Activated CD4-positive, CD25-positive, alpha-beta regulatory T cell treated with anti-CD3 and anti-CD28 coated beads, Interleukin-2, amount 50 U/mL, for 24 hours (primary cell): ENCODE measurements at regions not wholly inside any gene's neighbourhood (a gene's known extent, or its start where the extent isn't known, plus 50 kb on each side); places are given as distances from the start of the nearest gene placed in this dataset.

Experiments used
- ATAC-seq, 2 donors: fragments of 150-1000 bp; cut with Tn5 transposase; one replicate each; pipeline ENCODE4 v1.10.0; 2021; ENCODE audit warnings: mild to moderate bottlenecking in 1 of 2, moderate library complexity in 1 of 2

DNA sequence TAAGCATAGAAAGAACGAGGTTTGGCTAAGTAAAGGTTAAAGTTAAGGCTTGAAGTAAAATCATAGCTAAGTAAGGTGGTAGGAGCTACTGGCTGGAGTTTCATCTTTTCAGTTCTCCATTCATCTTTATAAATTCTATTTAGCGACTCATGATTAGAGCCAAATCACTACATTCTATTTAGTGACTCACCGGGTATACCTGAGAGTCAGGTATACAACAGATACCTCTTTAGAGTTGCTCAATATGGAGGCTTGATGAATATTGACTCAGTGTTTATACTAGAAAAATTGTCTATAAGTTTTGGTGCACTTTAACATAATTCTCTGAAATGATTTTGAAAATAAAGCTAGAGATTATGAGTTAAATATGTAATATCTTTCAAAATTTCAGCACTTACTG, 328.8 kb upstream of the GRM7 start:
- no peak for ATAC-seq

DNA sequence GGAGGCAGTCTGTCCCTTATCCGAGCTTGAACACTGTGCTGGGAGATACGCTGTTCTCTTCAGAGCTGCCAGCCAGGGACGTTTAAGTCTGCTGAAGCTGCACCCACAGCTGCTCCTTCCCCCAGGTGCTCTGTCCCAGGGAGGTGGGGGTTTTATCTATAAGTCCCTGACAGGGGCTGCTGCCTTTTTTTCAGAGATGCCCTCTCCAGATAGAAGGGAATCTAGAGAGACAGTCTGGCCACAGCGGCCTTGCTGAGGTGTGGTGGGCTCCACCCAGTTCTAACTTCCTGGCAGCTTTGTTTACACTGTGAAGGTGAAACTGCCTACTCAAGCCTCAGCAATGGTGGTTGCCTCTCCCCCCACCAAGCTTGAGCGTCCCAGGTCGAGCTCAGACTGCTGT, 319.9 kb upstream of the GRM7 start:
- no peak for ATAC-seq

DNA sequence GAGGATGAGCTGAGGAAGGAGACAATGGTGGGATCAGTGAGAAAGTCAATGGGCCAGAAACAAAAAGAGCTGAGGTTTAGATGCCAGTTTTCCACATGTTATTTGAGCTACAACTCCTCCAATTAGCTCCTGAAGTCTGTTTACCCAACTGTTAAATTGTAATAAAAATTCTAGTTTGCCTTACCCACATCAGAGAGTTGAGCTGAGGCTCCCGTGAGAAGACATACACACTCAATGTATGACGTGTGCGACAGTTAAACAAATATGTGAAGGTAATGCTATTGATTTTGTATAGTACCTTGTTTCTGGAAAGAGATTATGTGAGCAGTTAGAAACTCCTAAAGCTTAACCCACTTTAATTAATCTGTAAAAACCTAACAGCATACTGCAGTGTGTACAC, 318.1 kb upstream of the GRM7 start:
- ATAC-seq = no peak

DNA sequence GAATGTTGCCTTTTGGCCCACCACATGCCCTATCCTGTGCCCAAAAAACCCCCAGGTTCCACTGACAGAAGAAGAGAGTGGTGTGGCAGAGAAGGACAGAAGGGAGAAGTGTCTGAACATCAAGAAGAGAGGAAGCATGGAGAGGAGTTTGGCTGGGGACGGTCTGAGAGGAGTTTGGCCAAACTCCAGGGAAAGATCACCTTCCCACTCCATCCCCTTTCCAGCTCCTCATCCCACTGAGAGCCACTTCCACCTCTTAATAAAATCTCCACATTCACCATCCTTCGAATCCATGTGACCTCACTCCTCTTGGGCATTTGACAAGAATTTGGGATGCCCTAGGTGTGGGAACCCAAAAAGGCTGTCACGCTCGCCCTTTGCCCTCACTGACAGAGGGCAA, 311.6 kb upstream of the GRM7 start:
- ATAC-seq = no peak

DNA sequence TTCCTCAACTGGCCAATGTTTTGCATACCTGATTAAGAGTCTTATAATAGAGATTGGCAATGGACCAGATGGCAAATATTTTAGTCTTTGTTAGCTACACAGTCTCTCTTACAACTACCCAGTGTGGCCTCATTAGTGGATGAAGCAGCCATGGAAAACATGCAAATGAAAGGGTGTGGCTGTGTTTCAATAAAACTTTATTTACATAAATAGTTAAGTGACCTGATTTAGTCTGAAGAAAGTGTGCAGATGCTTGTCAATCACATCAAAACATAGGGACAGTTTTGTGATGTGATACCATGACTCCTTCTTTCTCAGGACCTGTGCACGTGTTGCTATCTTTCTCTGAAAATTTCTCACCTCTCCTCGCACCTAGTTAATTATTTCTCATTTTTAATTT, 309.8 kb upstream of the GRM7 start:
- ATAC-seq = no peak

DNA sequence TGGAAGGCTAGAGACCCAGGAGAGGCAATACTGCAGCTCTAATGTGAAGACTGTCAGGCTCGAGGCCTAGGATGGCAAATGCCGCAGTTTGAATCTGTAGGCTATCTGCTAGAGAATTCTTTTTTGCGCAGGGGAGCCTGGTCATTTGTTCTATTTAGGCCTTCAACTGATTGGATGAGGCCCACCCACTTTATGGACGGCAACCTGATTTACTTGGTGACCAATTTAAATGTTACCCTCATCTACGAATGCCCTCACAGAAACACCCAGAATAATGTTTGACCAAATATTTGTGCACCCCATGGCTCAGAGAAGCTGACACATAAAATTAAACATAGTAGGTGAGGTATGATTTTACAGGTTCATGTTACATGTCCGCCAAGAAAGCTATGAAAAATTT, 300.7 kb upstream of the GRM7 start:
- no peak for ATAC-seq

DNA sequence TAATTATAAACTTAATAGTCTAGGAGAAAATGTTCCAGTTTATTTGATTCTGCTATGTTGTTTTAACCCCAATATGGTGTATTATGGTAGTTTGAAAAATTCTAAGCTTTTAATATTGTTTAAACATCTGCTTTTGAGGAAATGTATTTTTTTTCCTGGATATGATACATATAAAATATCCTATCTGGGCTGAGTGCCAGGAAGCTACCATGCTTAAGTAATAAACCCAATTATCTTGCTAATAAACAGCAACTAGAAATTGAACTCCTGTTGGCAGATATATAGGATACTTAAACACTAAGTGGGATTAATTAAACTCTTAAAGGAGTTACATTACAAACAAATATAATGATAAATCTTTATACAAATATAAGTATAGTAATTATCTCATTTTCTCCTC, 293.7 kb upstream of the GRM7 start:
- no peak for ATAC-seq

DNA sequence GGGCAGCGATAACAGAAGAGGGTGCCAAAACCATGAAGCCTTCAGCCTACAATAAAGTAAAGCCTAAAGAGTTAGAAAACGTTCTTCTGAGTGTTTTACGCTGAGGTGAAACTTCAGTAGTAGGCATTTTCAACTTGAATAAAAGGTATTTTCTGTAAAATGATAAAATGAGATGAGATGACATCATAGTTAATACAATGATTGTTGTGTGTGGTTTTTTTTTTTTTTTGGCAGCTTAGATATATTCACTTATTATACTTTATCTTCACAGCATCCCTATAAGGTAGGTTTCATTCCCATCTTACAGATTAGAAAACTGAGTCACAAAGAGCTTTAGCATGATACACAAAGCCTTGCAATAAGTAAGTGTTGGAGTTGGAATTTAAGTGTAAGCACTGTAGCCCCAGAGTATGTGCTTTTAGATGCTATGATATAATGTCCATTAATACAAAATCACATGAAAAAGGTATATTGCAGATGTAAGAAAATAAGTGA, 291.9 kb upstream of the GRM7 start:
- no peak for ATAC-seq

DNA sequence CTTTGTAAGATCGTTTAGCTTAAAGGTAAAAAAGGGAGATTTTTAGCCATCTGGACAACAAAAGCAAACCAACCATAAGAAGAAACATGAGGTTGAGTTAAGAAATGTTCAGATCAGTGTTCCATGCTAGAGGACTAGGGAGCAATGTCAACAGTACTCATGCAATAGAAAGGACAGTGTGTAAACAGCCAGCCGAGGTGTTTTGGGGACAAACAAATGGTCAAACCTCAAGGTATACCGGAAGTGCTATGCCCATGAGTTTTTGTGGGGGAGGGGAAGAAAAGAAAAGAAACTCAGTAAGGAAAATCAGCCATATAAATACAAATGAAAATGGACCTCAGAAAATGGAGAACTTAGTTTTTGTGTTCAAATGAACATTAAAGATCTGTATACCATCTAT, 289.5 kb upstream of the GRM7 start:
- ATAC-seq = no peak

DNA sequence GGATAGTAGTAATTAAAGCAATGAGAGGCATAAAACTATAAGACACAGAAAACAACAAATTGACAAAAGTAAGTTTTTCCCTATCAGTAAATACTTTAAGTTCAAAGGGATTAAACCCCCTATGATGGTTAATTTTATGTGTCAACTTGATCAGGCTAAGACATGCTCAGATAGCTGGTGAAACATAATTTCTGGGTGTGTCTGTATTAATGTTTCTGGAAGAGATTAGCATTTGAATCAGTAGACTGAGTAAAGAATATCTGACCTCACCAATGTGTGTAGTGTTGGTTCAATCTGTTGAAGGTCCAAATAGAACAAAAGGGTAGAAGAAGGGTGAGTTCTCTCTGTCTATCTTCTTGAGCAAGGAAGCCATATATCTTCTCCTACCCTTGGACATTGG, 283.3 kb upstream of the GRM7 start:
- no peak for ATAC-seq

DNA sequence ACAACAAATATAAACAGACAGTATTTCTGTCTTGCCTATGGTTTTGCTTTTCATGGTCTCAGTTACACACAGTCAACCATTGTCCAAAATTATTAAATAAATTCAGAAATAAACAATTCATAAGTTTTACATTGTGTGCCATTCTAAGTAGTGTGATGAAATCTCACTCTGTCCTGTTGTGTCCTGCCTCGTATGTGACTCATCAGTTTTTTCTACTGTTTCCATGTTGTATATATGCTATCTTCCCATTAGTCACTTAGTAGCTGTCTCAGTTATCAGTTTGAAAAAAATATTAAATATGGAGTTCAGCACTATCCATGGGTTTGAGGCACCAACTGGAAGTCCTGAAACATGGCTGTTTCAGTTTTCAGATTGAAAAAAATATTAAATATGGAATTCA, 282.4 kb upstream of the GRM7 start:
- no peak for ATAC-seq

DNA sequence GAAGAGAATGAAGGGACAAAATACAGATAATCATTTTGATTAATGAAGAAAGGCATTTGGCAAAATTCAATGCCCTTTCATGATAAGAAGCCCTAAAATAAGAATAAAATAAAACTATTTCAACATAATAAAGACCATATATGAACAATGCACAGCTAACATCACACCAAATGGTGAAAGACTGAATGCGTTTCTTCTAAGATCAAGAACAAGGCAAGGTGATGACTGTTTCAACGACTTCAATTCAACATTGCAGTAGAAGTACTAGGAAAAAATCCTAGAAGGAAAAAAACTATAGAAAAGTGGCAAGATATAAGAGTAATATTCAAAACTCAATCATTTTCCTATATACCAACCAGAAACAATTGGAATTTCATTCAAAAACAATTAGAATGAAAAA, 280.1 kb upstream of the GRM7 start:
- no peak for ATAC-seq

DNA sequence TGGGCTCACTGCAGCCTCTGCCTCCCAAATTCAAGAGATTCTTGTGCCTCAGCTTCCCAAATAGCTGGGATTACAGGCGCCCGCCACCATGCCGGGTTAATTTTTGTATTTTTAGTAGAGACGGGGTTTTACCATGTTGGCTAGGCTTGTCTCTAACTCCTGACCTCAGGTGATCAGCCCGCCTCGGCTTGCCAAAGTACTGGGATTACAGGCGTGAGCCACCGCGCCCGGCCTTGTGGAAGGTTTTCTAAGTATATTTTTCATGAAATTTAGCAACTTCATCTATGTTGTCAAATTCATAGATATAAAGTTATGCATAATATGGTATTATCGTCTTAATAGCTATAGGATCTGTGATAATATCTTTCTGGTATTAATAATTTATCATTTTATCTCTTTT, 275.6 kb upstream of the GRM7 start:
- ATAC-seq = no peak

DNA sequence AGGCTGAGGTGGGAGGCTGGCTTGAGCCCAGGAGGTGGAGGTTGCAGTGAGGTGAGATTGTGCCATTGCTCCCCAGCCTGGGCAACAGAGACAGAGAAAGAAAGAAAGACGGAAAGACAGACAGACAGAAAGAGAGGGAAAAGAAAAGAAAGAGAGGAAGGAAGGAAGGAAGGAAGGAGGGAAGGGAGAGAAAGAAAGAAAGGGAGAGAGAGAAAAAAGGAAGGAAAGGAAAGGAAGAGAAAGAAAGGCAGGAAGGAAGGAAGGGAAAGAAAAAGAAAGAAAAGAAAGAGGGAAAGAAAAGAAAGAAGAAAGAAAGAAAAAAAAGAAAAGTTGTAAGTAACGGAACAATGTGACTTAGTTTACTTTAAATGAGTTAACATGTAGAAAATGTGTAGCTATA, 260.7 kb upstream of the GRM7 start:
- no peak for ATAC-seq

DNA sequence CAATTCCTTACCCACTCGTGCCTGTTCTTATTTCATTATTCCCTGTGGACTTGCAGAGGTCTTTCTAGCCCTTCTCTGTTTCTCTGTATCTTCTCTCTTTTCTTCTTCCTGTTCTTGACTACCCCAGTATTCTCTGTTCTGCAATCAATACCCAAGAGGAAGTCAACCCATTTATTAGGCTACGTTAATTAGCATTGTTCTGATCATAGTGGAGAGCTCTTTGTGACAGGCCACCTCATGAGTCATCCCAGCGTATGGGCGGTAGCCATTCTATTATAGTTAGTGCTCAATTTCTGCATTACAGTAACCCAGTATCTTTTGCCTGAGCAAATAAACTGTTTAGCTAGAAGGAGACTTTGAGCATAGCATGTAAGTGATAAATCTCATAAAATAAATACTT, 259.5 kb upstream of the GRM7 start:
- ATAC-seq = no peak

DNA sequence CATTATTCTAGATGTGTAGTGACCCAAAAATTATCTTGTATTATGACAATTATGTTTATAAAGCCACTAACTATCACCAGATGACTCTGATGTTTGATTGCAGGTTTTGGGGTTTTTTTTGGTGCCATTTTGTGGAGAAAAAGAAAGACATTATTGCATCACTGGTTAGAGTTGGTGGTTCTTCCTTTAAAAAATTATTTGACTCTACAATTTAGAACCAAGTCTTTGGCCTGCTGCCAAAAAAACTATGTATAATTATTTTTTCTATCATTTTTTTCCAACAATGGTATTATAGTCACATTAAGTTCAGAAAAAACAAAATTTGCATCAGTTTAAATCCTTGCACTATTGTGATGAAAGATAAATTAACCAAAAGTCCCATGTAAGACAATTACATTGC, 258.6 kb upstream of the GRM7 start:
- ATAC-seq = no peak

DNA sequence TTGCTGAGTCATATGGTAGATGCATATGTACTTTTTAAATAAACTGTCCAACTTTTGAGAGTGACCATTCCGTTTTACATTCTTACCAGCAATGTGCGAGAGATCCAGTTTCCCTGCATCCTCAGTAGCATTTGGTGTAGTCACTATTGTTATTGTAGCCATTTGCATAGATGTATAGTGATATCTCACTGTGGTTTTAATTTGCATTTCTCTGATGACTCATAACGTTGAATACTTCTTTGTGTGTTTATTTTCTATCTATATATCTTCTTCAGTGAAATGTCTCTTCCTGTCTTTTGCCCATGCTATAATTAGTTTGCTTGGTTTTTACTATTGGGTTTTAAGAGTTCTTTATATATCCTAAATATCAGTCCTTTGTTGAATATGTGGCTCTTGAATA, 255.7 kb upstream of the GRM7 start:
- ATAC-seq = no peak

DNA sequence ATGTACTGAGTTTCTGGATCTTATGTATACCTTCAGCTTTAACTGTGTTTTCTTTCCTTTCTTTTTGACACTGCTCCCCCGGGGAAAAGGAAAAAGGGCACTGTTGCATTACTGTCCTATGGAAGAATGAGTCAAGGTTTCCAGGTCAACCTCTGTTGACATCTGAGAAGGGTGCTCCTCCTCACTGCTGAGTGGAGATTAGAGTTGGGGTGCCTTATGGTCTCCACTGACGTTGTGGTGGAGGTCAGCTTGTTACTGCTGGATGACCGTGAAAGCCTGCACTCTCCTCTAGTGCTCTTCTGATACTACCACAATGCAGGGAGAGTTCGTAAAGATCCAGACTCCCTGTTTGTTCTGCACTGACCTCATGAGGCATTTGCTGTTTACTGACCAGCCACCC, 252.1 kb upstream of the GRM7 start:
- no peak for ATAC-seq

DNA sequence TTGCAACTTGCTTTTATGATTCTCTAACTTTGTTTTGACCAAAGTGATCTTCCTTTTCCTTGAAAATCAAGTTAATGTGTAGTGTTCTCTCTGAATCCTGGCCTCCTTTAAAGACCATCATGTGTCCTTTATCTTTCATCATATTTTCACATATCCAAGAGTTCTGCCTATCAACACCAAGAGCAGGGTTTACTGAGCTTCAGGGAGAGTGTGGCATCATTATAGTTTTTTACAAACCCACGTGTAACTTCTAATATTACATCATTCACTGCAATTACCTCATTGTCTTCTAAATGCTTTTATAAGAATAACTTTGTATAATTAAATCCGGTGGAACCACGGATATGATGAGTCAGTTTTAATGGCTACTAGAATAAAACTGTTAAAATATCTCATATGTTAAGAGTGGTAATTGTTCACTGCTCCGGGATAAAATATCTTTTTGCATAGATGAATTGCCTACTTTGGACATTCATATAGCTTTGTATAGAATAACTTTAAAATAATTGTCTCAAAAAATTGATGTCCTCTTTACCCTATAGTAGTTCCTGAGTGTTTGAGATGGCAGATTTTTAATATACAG, 248.8 kb upstream of the GRM7 start:
- ATAC-seq = no peak

DNA sequence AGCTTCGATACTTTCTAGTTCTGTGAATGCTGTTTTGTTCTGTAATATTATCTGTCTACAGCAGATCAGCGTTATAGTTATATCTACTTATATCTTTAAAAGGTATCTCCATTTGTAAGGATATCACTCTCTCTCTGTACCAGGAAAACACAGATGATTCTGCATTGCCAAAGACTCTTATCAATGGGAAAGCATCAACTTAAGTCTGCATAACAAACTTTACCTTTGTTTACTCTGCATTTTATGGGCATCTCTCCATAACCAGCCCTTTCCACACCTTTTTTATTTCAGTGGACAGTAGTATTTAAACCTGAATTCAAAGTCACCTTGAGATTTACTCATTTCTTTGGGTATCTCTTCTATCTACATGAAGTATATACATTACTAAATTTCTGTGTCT, 238.7 kb upstream of the GRM7 start:
- ATAC-seq = no peak

DNA sequence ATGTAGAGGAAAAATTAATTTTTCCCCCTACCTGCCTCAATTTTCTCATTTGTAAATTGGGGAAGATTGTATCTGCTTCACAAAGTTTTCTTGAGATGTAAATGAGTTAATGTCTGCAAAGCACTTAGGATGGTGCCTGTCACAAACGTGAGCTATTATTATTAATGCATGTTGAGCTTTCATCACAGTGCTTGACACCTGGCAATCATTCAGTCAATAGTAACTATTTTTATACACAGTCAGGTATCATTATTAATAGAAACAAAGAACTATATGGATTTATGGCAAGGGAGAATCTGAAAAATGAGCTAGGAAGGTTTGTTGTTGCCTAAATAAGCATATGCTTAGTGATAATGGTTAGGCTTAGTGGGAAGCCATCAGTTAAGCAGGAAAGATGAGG, 238.2 kb upstream of the GRM7 start:
- no peak for ATAC-seq

DNA sequence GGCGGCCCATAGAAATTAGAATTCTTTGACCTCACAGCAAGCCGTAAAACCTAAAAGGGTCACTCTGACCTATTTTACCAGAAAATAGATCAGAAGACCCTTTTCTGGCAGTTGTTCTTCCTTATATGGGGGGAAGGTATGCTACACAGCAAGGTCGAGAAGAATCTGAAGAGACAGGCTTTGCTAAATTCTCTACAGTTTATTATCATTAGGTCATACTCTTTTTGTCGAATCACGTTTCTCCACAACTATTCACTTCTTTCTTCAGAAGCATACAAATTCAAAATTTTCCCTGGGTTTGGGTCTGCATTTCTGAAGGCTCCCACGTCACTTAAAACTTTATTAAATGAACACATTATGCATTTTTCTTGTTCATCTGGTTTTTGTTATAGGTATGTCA, 229.5 kb upstream of the GRM7 start:
- no peak for ATAC-seq

DNA sequence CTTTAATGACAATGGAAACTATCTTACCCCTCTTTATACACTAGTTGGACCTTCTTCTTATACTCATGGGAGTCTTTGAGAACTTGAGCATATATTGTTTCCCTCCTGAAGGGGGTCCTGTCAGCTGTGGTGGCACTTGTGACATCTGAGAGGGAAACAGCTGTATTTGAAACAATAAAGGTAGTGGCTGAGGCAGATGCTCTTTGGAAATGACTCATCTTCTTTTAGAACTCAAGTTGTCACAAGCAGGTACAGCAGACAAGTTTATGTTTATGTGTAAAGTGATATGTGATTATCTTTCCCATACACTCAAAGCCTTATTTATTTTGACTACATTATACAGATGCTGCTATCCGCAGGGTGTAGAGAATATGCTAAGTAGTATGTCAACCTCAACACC, 220.0 kb upstream of the GRM7 start:
- ATAC-seq = no peak

DNA sequence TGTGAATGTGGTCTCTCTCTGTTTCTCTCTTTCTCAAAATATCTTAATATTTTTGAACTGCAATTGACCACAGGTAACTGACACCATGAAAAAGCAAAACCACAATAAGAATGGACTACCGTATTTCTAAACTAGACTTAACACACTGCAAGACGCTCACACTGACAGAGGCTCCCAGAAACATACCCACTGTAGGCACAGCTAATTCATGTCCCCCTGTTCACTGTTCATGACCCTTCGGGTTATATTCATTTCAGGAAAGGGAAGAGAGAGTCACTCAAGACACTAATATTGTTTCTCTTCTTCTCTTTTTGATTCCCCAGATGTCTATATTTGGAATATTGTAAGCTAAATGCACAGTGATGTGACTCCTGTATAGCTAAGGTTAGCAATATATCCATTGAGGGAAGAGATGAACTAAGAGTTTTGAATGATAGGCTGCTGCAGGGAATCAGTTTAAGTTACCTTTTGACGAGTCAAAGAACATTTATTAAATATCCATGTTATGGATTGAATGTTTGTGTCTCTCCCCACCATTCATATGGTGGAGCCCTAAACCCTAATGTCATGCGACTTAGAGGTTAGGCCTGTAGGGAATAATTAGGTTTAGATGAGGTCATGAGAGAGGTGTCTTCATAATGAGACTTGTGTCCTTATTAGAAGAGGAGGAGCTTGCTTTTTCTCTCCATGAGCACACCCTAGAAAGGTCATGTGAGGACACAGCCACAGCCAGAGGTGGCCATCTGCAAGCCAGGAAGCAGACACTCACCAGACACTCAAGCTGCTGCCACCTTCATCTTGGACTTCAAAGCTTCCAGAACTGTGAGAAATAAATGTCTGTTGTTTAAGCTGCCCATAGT, 216.6 kb upstream of the GRM7 start:
- ATAC-seq = no peak

DNA sequence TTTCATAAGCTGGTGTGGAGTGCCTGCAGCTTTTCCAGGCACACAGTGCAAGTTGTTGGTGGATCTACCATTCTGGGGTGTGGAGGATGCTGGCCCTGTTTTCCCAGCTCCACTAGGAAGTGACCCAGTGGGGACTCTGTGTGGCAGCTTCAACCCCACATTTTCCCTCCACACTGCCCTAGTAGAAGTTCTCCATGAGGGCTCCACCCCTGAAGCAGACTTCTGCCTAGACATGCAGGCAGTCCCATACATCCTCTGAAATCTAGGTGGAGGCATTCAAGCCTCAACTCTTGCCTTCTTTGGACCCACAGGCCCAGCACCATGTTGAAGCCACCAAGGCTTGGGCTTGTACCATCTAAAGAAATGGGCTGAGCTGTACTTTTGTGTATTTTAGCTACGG, 206.2 kb upstream of the GRM7 start:
- ATAC-seq = no peak
